ENCODE measurements at regions not wholly inside any gene's neighbourhood (a gene's known extent, or its start where the extent isn't known, plus 50 kb on each side); places are given as distances from the start of the nearest gene placed in this dataset.

DNA sequence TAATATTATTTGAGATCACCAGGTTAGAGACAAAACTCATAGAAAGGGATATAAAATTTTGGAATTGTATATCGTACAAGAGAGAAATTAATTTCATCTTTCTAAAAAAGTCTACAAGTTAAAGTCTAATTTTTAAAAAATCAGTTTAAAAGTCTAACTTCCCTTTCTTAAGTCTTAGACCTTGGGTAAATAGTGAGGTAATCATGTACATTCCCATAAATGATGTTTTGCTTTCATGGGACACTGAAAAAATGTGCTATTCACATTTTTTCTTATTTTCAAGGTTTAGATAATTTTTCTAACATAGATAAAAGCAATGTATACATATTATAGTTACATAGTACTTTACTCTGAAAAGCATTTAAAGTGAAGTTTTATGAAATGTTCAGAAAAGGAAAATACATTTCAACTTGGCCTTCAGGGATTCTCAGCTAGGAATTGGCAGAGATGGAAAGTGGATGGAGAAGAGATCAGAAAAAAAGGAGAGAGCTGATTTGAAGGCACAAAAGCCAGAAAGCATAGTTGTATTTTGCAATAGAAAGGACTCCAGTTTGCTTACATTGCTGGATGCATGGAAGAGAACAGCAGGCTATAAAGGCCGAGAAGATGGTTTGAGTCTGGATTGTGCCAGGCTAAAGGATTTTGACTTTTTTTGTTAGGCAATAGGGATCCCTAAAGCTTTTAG lies 194.0 kb downstream of the CASP12 start:
- TF ChIP-seq ZNF747 (tag by site-specific recombination; IDR thresholded peaks at IDR 0.05) (no peak), ZNF768 (tag by site-specific recombination; IDR thresholded peaks at IDR 0.05) (no peak), ZNF585B (tag by site-specific recombination; IDR thresholded peaks at IDR 0.05) (no peak)

All from HEK293 (cell line).